ENCODE measurements at regions not wholly inside any gene's neighbourhood (a gene's known extent, or its start where the extent isn't known, plus 50 kb on each side); places are given as distances from the start of the nearest gene placed in this dataset.
"Not testable (repeated sequence)": the region's sequence is repeated elsewhere in the genome, so short reads cannot be mapped to it uniquely, and the experiment has no call there.

- TF ChIP-seq, protein P1, sequence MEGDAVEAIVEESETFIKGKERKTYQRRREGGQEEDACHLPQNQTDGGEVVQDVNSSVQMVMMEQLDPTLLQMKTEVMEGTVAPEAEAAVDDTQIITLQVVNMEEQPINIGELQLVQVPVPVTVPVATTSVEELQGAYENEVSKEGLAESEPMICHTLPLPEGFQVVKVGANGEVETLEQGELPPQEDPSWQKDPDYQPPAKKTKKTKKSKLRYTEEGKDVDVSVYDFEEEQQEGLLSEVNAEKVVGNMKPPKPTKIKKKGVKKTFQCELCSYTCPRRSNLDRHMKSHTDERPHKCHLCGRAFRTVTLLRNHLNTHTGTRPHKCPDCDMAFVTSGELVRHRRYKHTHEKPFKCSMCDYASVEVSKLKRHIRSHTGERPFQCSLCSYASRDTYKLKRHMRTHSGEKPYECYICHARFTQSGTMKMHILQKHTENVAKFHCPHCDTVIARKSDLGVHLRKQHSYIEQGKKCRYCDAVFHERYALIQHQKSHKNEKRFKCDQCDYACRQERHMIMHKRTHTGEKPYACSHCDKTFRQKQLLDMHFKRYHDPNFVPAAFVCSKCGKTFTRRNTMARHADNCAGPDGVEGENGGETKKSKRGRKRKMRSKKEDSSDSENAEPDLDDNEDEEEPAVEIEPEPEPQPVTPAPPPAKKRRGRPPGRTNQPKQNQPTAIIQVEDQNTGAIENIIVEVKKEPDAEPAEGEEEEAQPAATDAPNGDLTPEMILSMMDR (IDR thresholded peaks at IDR 0.05; ENCODE audit: low read depth, low read length, poor library complexity, severe bottlenecking) = not testable (repeated sequence)
- not testable (repeated sequence) for TF ChIP-seq EZH2phosphoT487 (IDR thresholded peaks at IDR 0.05; ENCODE audit: borderline replicate concordance, low read length)
Observed at GRCh38 chr9:94400461-94400860, 72.0 kb upstream of the NUTM2F start.
